Stimulated activated CD4-positive, alpha-beta T cell treated with anti-CD3 and anti-CD28 coated beads, Interleukin-4, amount 100 ng/mL, for 1 hour (primary cell): ENCODE measurements at regions not wholly inside any gene's neighbourhood (a gene's known extent, or its start where the extent isn't known, plus 50 kb on each side); places are given as distances from the start of the nearest gene placed in this dataset.

Source experiments
- DNase-seq: peaks from one replicate; pipeline ENCODE4 v3.0.0-alpha.2; 2020

DNA sequence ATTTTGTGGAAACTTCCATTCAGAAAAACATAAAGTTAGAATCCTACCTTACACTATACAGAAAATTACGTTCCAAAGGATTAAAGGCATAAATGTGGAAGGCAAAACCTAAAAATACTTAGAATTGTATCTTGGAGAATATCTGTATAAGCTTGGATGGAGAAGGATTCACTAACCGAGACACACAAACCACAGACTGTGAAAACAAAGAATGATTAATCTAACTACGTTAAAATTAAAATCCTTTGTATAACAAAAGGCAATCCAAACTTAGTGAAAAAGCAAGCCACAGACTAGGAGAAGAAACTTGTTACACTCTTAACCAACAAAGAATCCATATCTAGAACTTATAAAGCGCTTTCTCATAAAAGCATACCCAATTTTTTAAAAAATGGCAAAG lies 678.8 kb downstream of the INHBA start:
- no peak for DNase-seq

GRCh38 chr7:41020056-41020455 lies 682.8 kb downstream of the INHBA start:
- DNase-seq, result no peak

GRCh38 chr7:41013117-41013516 lies 689.8 kb downstream of the INHBA start:
- DNase-seq, result no peak

GRCh38 chr7:41012041-41012440 lies 690.8 kb downstream of the INHBA start:
- DNase-seq, result no peak

- no peak for DNase-seq
Measured at GRCh38 chr7:41010967-41011366, 691.9 kb downstream of the INHBA start.

DNA sequence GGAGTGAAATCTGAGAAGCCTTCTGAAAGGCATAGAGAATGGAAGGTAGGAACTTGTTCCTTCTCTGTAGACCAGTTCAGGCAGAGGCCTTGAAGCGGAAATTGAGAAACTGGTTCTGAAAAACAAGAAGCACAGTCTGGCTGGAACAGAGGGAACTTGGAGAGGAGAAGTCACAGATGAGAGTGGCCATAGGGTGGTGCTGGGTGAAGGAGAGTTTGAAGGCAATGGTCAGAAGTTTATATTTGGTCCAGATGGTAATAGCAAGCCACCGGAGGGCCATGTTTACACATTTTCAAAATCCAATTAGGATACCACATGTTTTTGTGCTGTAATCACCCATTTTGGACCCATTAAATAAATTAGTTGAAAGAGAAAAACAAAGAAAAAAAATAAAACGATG lies 692.5 kb downstream of the INHBA start:
- no peak for DNase-seq

DNA sequence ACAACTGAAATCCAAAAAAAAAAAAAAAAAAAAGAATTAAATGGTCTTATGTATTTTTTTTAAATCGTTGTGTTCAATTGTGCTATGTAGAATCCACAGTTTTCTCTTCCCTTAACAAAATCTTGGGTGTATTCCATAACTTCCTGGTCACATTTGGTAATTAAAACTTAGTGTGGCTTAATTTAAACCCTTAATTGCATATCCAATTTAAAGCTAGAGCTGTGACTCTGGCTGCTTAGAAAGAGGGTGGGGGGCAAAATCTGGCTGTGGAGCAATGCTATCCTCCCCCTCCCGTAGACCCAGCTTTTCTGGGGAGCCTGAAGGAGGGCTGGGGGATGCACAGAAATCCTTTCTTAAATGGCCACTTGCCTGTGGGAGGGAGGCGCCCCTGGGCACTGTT lies 695.1 kb downstream of the INHBA start:
- no peak for DNase-seq

DNA sequence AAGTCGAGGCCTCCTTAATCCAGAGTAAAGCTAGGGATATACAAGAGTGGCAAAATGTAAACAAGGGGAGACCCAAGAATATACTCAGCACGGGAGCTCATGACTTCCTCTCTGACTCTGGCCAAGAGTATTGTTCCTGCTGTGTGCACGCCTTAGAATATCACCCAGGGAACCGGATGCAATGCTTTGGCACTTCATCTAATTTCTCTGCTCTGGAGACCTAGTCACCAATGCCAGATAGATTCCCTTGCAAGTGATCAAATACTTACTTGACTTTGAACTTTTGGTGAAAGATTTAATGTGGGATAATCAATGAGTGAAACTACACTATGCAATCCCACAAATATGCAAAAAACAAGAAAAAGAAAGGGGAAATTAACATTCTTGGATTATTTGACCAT lies 695.5 kb downstream of the INHBA start:
- DNase-seq, result no peak

DNA sequence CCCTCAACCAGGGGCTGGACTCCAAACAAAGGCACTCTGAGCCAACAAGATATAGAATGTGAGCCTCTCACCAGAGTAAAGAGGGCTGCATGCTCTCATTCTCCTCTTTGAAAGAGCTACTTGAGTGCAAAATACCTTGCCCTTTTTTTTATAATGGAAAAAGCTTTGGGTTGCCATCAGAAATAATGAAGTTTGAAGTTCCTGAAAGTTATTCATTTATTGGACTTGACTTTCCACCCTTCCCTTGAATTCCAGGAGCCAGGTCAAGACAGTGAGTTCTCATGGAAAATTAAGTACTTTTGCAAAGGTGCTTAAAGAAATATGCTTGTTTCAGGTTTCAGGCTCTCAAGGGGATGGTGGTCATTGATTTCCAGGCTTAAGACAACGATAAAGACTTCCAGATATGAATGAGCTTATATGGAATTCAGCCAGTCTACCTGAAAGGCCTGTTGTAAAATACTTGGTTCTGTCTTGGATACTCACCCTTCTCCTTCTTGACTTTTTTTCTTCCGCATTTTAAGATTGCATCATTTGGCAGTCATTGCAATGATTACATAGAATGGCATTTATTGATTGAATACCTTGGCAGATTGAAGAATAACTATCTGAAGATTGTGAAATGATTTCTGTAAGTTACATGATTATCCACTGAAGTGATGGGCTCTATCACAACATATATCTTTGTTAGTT lies 696.4 kb downstream of the INHBA start:
- no peak for DNase-seq

DNA sequence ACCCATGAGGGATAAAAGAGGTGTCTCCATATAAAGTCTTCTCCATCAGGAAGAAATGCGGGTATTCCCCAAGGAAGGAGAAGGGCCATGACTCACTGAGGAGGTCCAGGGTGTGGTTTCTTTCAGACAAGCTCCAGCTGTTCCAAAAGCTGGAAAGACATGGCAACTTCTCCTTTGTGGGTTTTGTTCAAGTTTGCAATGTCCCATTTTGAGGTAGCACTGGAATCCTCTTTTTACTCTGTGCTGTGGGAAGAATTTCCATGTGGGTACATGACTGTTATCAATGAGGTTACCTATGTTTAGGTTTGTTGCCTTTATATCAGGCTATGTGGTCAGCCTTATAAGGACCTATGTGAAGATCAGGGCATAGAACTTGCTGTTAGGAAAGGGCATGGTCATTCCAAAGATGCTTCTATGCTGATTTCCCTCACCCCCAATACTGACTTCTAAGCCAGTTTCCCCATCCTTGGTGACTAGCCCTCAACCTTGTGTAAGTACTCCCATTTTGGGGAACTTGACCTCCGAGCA lies 697.5 kb downstream of the INHBA start:
- no peak for DNase-seq

DNA sequence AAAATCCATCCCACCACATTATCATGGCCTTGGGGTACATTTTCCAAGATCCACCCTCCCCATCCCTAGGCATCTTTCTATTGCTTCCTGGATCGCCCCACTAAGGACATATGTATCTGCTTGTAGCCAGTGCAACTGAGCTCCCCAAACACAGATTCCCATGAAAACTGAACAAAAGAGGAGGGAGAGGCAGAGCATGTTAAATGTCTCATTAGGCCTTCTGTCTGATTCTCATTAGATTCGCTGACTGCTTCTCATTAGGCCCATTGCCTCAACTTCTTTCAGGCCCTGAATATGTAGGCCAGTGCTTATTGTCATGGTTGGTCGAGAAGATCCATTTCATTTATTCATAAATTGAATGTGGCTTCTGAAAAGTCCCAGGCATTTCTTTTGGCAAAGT lies 698.9 kb downstream of the INHBA start:
- DNase-seq, result no peak

DNA sequence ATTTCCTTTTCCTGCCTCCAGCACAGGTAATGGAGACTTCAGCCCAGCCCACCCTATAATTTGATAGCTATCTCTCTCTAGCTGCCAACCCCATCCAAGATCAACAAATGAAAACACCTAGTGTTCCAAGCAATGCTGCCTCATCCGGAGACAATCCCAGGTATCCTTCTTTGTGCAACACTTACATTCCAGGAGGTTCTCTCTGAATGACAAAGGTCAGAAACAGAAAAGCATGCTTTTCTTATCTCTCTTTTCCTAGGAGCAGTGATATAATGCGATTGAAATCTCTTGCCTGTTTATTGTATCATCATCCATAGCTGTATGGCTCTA lies 699.3 kb downstream of the INHBA start:
- no peak for DNase-seq

- peak; percentile 2 for DNase-seq
Measured at GRCh38 chr7:41002741-41003610, 699.9 kb downstream of the INHBA start.

DNA sequence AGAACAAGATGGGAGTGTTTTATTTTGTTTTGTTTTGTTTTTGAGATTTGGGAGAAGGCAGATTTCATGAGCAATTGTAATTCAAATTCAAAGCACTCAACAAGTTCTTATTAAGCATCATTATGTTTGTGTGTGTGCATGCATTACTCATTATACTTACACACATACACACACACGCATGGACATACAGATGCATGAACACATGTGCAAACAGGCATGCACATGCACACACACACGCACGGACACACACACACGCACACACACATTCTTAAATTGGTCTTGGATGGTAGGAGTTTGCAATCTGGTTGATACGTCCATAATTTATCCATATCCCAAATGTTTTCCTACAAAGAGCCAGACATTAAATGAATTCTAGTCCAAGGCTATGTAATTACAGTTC lies 702.8 kb downstream of the INHBA start:
- no peak for DNase-seq

DNA sequence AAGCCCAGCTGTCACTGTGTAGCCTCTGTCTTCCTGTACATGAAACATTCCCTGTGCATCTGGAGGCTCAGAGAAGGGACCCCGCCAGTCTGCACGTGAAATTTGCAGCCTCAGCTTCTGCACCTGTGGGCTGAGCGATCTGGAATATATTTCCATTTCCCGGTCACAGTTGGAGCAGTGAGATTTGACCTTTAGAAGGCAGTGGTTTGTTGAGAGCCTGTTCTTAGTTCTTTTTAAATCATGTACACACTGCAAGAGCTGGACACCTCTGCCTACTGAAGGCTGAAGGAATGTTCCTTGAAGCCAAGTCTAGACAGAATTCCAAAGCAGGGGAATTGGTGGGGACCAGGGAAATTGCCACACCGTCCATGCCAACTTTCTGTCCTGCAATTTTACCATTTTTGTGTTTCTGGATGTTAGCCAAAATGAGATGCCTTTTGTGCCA lies 706.6 kb downstream of the INHBA start:
- DNase-seq, result no peak

DNA sequence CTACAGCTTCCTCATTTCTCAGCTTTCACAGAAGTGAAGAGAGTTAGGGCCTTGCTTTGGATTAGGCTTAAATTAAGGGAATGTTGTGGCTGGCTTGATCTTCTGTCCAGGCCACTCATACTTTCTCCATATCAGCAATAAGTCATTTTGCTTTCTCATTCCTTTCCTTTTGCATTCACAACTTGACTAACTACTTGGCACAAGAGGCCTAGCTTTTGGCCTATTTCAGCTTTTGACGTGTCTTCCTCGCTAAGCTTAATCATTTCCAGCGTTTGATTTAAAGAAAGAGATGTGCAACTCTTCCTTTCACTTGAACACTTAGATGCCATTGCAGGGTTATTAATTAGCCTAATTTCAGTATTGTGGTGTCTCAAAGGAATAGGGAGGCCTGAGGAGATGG lies 712.0 kb downstream of the INHBA start:
- no peak for DNase-seq

GRCh38 chr7:40987571-40987970 lies 715.3 kb downstream of the INHBA start:
- no peak for DNase-seq

DNA sequence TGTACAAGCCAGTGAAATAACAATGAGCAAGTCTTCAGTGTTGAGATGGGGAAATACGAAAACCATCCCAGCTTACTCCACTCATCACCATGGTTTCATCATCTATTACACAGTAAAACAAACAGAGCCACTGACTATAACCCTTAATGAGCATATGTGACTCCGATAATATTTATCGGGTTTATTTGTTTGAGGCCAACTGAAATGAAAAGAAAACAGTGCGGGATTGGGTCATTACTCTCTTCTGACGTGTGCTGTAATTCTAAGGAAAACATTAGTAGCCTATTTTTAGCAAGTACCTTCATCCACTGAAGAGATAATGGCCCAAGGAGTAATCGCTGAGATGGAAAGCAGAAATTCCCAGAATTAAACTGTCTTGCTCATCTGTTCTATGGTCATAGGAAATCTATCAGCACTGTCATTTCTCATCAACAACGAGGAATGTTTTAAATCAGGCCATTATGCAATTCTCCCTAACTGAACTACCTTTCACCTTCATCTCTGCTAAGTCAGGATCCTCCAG lies 716.5 kb downstream of the INHBA start:
- DNase-seq, result no peak

DNA sequence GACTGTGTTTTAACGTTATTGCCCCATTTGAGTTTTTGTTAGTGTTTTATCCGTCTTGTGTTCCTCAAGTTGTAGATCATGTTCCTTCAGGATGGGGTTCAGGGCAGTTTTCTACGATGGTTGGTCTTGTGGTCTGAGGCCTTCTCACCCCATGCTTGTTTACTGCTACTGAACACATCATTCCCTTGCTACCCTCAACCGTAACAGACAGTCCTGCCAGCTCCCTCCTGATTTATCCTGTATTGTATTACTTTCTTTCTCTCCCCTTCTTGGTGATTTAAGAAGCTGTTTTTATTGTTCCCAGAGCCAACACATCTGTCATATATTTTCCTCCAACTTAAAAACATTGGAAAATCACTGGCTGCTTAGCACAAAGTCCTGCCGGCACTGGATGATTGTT lies 719.8 kb downstream of the INHBA start:
- no peak for DNase-seq

DNA sequence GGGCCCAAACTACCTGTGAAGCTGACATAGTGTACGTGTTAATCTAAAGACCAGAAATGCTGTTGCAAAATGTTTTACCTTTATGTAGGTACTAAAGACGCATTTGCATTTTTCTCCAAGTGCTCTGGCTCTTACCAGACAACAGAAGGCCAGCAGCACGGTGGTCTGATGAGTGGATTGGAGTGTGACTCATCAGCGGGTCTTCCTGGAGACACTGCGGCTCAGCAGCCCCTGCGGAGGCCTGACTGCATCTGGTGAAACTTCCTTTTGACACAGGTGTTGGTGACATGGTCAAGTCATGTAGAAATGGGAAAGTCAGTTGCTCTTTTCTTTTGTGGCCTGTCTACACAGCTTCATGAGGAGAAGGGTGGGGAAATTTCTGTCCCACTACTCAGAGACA lies 723.6 kb downstream of the INHBA start:
- no peak for DNase-seq

GRCh38 chr7:40978047-40978446 lies 724.8 kb downstream of the INHBA start:
- DNase-seq, result no peak

DNA sequence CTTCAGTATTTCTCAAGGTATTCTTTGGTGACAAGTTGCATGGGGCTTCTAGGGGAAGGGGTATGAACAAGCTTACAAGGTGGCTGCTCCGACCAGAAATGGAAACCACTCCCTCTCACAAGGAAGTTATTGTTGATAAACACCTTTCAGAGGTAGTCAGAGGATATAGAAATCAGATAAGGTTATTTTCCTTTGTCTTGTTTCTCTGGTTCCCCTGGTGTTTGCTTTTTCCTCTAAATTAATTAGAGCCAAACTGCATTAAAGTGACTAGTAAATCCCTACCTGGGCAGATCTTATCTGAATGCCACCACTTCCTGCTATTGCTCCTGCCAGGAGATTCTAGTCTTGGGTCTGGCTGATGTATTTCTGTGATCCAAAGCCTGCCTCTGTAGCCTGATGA lies 725.4 kb downstream of the INHBA start:
- DNase-seq, result no peak

GRCh38 chr7:40972426-40972825 lies 730.5 kb downstream of the INHBA start:
- no peak for DNase-seq

DNA sequence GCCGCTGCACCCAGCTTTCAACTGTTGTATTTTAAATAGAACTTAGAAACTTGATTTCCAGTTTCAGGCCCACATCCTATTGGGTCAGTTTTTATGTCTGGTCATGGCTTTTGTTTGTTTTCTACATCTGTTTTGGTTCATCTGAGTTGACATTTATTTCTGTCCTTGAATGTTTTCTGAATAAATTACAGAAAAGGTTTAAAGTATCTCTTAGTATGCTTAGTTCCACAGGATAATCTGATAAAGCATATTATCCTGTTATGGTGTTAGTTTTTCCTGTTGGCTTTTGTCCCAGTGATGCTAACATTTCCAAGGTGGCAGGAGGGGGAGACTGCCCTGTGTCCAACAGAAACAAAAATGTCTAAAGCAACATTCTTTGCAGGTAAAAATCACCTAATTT lies 733.2 kb downstream of the INHBA start:
- no peak for DNase-seq
